Left ventricle myocardium inferior (tissue), 1 donor: ENCODE measurements at regions not wholly inside any gene's neighbourhood (a gene's known extent, or its start where the extent isn't known, plus 50 kb on each side); places are given as distances from the start of the nearest gene placed in this dataset.
"Not testable (repeated sequence)": the region's sequence is repeated elsewhere in the genome, so short reads cannot be mapped to it uniquely, and the experiment has no call there.

ENCODE experiments used
- DNase-seq: peaks from one replicate; pipeline ENCODE4 v3.0.0-alpha.2; 2020
- H3K27ac ChIP-seq: fragments of 200-600 bp; replicated peaks from 2 replicates; pipeline ENCODE4 v1.8.0; 2021
- H3K27me3 ChIP-seq: fragments of 200-600 bp; 2 replicates; pipeline ENCODE4 v1.8.0; 2021; ENCODE audit warnings: low read depth
- H3K36me3 ChIP-seq: fragments of 200-600 bp; 2 replicates; pipeline ENCODE4 v1.8.0; 2021
- H3K4me1 ChIP-seq: fragments of 200-600 bp; 2 replicates; pipeline ENCODE4 v1.8.0; 2021
- H3K4me3 ChIP-seq: fragments of 200-600 bp; 2 replicates; pipeline ENCODE4 v1.8.0; 2021; ENCODE audit warnings: mild to moderate bottlenecking, moderate library complexity
- H3K9me3 ChIP-seq: fragments of 200-600 bp; replicated peaks from 2 replicates; pipeline ENCODE4 v1.8.0; 2021
- intact Hi-C: fragments of 100-400 bp; cut with micrococcal nuclease; formaldehyde crosslinking; loops from one replicate; pipeline ENCODE4 v1.11.0; 2022
- TF ChIP-seq, protein P1 (sequence below): fragments of 200-600 bp; IDR thresholded peaks from 2 replicates; pipeline ENCODE4 v1.8.0; 2021; ENCODE audit warnings: antibody characterized with exemption, mild to moderate bottlenecking, borderline replicate concordance
- donor health status: DM: no; HTN: yes; CAD: no; lungs with severe emphysema.

DNA sequence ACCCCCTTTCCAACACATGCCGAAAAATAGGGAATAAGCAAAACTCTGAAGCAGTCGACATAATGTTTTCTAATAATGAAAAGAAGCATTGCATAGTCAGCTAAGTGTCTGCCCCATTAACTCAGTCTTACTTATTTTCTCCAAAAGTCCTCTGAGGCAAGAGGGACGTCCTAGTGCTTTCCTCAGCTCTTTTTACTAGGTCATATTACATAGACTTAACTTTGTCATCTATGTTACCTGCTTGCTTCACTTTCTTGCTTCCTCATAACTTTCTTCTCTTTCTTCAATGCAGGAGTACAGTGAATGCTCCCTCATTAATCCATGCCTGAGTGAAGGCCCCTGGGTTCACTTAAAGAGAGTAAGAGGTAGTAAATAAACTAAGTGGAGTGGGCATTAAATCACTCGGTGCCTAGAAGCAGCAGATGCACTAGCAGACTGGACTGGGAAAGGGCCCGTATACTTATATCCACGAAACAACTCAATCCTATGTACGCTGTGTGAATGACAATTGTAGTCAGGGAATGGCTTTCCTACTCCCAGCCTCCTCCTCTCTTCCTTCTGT is 210.5 kb upstream of the SPAG17 start:
- intact Hi-C loops, result no loop called here
- TF ChIP-seq, protein P1, sequence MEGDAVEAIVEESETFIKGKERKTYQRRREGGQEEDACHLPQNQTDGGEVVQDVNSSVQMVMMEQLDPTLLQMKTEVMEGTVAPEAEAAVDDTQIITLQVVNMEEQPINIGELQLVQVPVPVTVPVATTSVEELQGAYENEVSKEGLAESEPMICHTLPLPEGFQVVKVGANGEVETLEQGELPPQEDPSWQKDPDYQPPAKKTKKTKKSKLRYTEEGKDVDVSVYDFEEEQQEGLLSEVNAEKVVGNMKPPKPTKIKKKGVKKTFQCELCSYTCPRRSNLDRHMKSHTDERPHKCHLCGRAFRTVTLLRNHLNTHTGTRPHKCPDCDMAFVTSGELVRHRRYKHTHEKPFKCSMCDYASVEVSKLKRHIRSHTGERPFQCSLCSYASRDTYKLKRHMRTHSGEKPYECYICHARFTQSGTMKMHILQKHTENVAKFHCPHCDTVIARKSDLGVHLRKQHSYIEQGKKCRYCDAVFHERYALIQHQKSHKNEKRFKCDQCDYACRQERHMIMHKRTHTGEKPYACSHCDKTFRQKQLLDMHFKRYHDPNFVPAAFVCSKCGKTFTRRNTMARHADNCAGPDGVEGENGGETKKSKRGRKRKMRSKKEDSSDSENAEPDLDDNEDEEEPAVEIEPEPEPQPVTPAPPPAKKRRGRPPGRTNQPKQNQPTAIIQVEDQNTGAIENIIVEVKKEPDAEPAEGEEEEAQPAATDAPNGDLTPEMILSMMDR, result no peak
- DNase-seq, result no peak
- H3K9me3 ChIP-seq, result no peaks in the 10 kb centered on the region
- no peaks in the 10 kb centered on the region for H3K36me3 ChIP-seq
- H3K4me1 ChIP-seq, result peaks cover 5% of the 10 kb centered on the region
- H3K27ac ChIP-seq, result no peak overlapping the region
- H3K27me3 ChIP-seq, result no peaks in the 10 kb centered on the region
- H3K4me3 ChIP-seq, result no peak overlapping the region

DNA sequence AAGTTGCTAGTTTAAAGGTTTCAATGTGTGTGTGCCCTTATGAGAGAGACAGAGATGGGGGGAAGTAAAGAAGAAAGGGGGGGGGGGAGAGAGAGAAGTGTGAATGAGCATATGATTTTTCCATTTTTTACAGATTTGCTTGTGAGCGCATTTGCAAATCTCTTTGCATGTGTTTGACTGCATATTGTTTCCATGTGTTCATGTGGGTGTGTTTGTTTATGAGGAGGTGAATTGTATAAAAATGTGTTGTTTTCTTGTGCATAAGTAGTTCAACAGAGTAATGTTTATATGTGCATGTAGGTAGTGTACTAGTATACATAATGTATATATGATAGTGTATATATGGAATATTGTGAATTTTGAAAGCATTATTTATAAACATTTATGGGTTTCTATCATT is 205.9 kb upstream of the SPAG17 start:
- Histone ChIP-seq H3K27me3 (no peaks in the 10 kb centered on the region), H3K36me3 (no peaks in the 10 kb centered on the region), H3K4me3 (no peak overlapping the region), H3K4me1 (no peaks in the 10 kb centered on the region), H3K27ac (no peak overlapping the region), H3K9me3 (no peaks in the 10 kb centered on the region)
- no peak for DNase-seq
- TF ChIP-seq, protein P1, result no peak
- intact Hi-C loops, result no loop called here

DNA sequence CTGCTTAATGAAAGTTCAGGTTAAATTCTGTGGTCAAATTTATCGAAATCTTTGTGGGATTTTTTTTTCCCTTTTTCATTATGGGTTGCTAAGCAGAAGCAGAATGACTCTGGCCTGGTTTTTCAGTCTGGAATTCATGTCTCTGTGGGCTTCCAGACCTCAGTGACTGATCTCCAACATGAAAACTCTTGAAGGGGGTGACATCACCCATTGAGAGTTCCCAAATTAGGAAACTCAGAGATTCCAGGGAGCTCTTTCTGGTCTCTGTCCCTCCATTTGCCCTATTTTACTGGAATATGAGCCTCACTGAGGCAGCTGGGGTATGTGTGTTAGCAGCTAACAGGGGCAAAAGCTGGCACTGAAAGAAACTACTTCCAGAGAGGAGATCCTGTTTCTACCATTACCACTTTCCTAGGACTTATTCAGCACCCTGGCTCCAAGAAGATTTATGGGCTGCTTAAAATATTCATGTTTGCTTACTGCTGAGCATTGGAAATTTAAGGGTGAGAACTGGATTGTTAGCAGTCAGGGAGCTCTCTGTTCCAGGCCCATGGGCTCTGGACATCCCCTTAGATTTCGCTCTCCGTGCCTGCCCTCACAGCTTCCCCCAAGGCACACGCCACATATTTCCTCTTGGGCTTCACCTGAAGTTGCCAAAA is 203.4 kb upstream of the SPAG17 start:
- no peak for DNase-seq
- no peak overlapping the region for H3K27ac ChIP-seq
- no peaks in the 10 kb centered on the region for H3K27me3 ChIP-seq
- TF ChIP-seq, protein P1, result no peak
- no peaks in the 10 kb centered on the region for H3K4me1 ChIP-seq
- no peaks in the 10 kb centered on the region for H3K9me3 ChIP-seq
- intact Hi-C loops, result no loop called here
- H3K36me3 ChIP-seq, result no peaks in the 10 kb centered on the region
- H3K4me3 ChIP-seq, result no peak overlapping the region

DNA sequence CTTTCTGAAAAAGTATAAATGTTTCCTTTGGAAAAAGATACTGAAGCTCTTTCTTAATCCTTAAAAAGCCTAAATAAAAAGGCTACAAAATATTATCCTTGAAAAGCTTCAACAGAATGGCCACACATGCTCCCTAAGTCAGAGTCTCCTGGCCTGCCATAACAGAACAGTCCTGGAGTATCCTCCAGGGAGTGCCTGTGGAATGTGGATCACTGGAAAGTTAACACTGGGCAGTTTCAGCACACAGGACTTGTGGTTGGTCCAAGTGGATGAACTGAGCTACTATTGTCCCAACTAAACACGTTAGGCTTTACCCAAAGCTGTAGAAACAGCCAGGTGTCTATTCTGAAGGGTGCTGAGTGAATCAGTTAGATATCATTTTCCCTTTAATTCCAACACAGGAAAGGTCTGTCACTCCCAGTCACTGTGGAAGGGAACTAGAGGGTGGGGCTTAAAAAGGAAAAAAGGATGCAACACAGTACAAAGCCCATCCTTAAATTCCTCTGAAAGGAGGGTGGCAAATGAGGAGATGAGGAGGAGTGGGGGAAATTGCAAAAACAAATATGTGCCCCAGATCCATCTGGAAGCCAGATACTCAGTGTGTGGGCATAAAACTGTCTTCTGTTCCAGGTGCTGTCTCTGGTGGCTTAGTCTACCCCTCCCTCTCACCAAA is 196.3 kb upstream of the SPAG17 start:
- H3K4me3 ChIP-seq, result no peak overlapping the region
- intact Hi-C loops, result no loop called here
- no peaks in the 10 kb centered on the region for H3K36me3 ChIP-seq
- TF ChIP-seq, protein P1, result no peak
- DNase-seq, result no peak
- no peaks in the 10 kb centered on the region for H3K27me3 ChIP-seq
- H3K4me1 ChIP-seq, result no peaks in the 10 kb centered on the region
- no peak overlapping the region for H3K27ac ChIP-seq
- H3K9me3 ChIP-seq, result no peaks in the 10 kb centered on the region

DNA sequence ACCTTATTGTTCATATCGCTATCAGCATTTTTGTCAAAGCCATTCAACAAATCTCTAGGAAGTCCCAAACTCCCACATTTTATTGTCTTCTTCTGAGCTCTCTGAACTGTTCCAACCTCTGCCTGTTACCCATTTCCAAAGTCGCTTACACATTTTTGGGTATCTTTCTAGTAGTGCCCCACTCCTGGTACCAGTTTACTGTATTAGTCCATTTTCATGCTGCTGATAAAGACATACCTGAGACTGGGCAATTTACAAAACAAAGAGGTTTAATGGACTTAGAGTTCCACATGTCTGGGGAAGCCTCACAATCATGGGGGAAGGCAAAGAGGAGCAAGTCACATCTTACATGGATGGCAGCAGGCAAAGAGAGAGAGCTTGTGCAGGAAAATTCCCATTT is 192.2 kb upstream of the SPAG17 start:
- H3K4me1 ChIP-seq, DNase-seq, H3K4me3 ChIP-seq, H3K36me3 ChIP-seq, H3K27ac ChIP-seq, H3K27me3 ChIP-seq, intact Hi-C loops: not testable (repeated sequence)
- peaks cover 34% of the 10 kb centered on the region for H3K9me3 ChIP-seq

DNA sequence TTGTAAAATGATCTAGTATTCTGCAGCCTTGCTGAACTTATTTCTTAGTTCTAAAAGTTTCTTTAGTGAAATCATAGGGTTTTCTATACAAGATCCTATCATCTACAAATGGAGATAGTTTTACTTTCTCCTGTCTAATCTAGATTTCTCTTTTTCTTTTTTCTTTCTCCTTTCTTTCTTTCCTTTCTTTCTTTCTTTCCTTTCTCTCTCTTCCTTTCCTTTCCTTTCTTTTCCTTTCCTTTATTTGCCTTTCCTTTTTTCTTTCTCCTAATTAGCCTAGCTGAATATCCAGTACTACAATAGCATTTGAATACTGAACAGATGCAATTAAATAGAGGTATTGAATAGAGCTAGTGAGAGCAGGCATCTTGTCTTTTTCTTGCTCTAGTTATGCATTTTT is 186.6 kb upstream of the SPAG17 start:
- peaks cover 90% of the 10 kb centered on the region for H3K9me3 ChIP-seq
- H3K4me1 ChIP-seq, result no peaks in the 10 kb centered on the region
- H3K4me3 ChIP-seq, result no peak overlapping the region
- DNase-seq, result no peak
- intact Hi-C loops, result no loop called here
- TF ChIP-seq, protein P1, result no peak
- H3K36me3 ChIP-seq, result no peaks in the 10 kb centered on the region
- no peak overlapping the region for H3K27ac ChIP-seq
- H3K27me3 ChIP-seq, result peaks cover 3% of the 10 kb centered on the region
